ENCODE measurements at regions not wholly inside any gene's neighbourhood (a gene's known extent, or its start where the extent isn't known, plus 50 kb on each side); places are given as distances from the start of the nearest gene placed in this dataset.

GRCh38 chr5:3185488-3185887, 410.1 kb upstream of the IRX1 start:
- H3K9ac ChIP-seq (ENCODE audit: low read depth, low read length, poor library complexity, severe bottlenecking), result no peak overlapping the region
- no peaks in the 10 kb centered on the region for H3K27me3 ChIP-seq (ENCODE audit: insufficient read depth, low read length, poor library complexity, severe bottlenecking)
- no peaks in the 10 kb centered on the region for H3K4me1 ChIP-seq (ENCODE audit: insufficient read depth, low read length, poor library complexity, severe bottlenecking)
- TF ChIP-seq EZH2phosphoT487 (IDR thresholded peaks at IDR 0.05; ENCODE audit: borderline replicate concordance) (no peak), CTCF (conservative IDR thresholded peaks at IDR 0.05; ENCODE audit: low read length) (no peak)
- H3K4me3 ChIP-seq (ENCODE audit: low read length, poor library complexity, severe bottlenecking), result no peak overlapping the region
- no peak overlapping the region for H2AFZ ChIP-seq (ENCODE audit: low read length)
- no peaks in the 10 kb centered on the region for H3K9me2 ChIP-seq (replicated peaks; ENCODE audit: low read depth, low read length)
- H3F3A ChIP-seq (ENCODE audit: low read depth), result no peaks in the 10 kb centered on the region
- H3K9me3 ChIP-seq (ENCODE audit: insufficient read depth, low read depth, low read length), result peaks cover 4% of the 10 kb centered on the region; the same call in 1 of the 2 replicates
- H3K36me3 ChIP-seq (ENCODE audit: insufficient read depth, low read length), result no peaks in the 10 kb centered on the region
- no peaks in the 10 kb centered on the region for H3K79me2 ChIP-seq (ENCODE audit: insufficient read depth, low read length)
- H3K4me2 ChIP-seq (ENCODE audit: low read depth, low read length, poor library complexity, severe bottlenecking), result no peak overlapping the region
- H4K20me1 ChIP-seq (ENCODE audit: insufficient read depth, low read length, poor library complexity, severe bottlenecking), result no peaks in the 10 kb centered on the region

- Histone ChIP-seq H3K27me3 (ENCODE audit: insufficient read depth, low read length, poor library complexity, severe bottlenecking) (no peaks in the 10 kb centered on the region), H3F3A (ENCODE audit: low read depth) (no peaks in the 10 kb centered on the region), H3K9ac (ENCODE audit: low read depth, low read length, poor library complexity, severe bottlenecking) (no peak overlapping the region), H3K79me2 (ENCODE audit: insufficient read depth, low read length) (no peaks in the 10 kb centered on the region), H3K9me3 (ENCODE audit: insufficient read depth, low read depth, low read length) (peaks cover 6% of the 10 kb centered on the region; the same call in 1 of the 2 replicates), H3K9me2 (replicated peaks; ENCODE audit: low read depth, low read length) (no peaks in the 10 kb centered on the region), H3K4me2 (ENCODE audit: low read depth, low read length, poor library complexity, severe bottlenecking) (no peak overlapping the region), H3K4me3 (ENCODE audit: low read length, poor library complexity, severe bottlenecking) (no peak overlapping the region), H2AFZ (ENCODE audit: low read length) (no peak overlapping the region), H3K4me1 (ENCODE audit: insufficient read depth, low read length, poor library complexity, severe bottlenecking) (no peaks in the 10 kb centered on the region), H3K36me3 (ENCODE audit: insufficient read depth, low read length) (no peaks in the 10 kb centered on the region), H4K20me1 (ENCODE audit: insufficient read depth, low read length, poor library complexity, severe bottlenecking) (no peaks in the 10 kb centered on the region)
- TF ChIP-seq CTCF (conservative IDR thresholded peaks at IDR 0.05; ENCODE audit: low read length) (no peak), EZH2phosphoT487 (IDR thresholded peaks at IDR 0.05; ENCODE audit: borderline replicate concordance) (no peak)
Measured at GRCh38 chr5:3182133-3182876, 413.3 kb upstream of the IRX1 start.

GRCh38 chr5:3181671-3182070, 414.0 kb upstream of the IRX1 start:
- no peaks in the 10 kb centered on the region for H3K36me3 ChIP-seq (ENCODE audit: insufficient read depth, low read length)
- H4K20me1 ChIP-seq (ENCODE audit: insufficient read depth, low read length, poor library complexity, severe bottlenecking), result no peaks in the 10 kb centered on the region
- H3K9me2 ChIP-seq (replicated peaks; ENCODE audit: low read depth, low read length), result no peaks in the 10 kb centered on the region
- H3K9ac ChIP-seq (ENCODE audit: low read depth, low read length, poor library complexity, severe bottlenecking), result no peak overlapping the region
- TF ChIP-seq EZH2phosphoT487 (IDR thresholded peaks at IDR 0.05; ENCODE audit: borderline replicate concordance) (no peak), CTCF (conservative IDR thresholded peaks at IDR 0.05; ENCODE audit: low read length) (no peak)
- no peaks in the 10 kb centered on the region for H3F3A ChIP-seq (ENCODE audit: low read depth)
- no peak overlapping the region for H3K4me3 ChIP-seq (ENCODE audit: low read length, poor library complexity, severe bottlenecking)
- no peaks in the 10 kb centered on the region for H3K79me2 ChIP-seq (ENCODE audit: insufficient read depth, low read length)
- no peaks in the 10 kb centered on the region for H3K27me3 ChIP-seq (ENCODE audit: insufficient read depth, low read length, poor library complexity, severe bottlenecking)
- H2AFZ ChIP-seq (ENCODE audit: low read length), result no peak overlapping the region
- H3K4me2 ChIP-seq (ENCODE audit: low read depth, low read length, poor library complexity, severe bottlenecking), result no peak overlapping the region
- no peaks in the 10 kb centered on the region for H3K4me1 ChIP-seq (ENCODE audit: insufficient read depth, low read length, poor library complexity, severe bottlenecking)
- H3K9me3 ChIP-seq (ENCODE audit: insufficient read depth, low read depth, low read length), result peaks cover 6% of the 10 kb centered on the region; the same call in 1 of the 2 replicates

All from Loucy (cell line).